Stomach (tissue), 4 donors: ENCODE measurements at regions not wholly inside any gene's neighbourhood (a gene's known extent, or its start where the extent isn't known, plus 50 kb on each side); places are given as distances from the start of the nearest gene placed in this dataset.

Source experiments
- CTCF ChIP-seq, 7 experiments: fragments of 450-650 bp in 4 of 7; fragments of 200-600 bp in 3 of 7; sonication (generic) in 3 of 7; IDR thresholded peaks; one replicate each; pipeline ENCODE4 v1.5.1; 2016 to 2019; ENCODE audit warnings: antibody characterized with exemption in 7 of 7, control low read depth in 2 of 7, mild to moderate bottlenecking in 1 of 7
- EP300 ChIP-seq: sonication (generic); formaldehyde crosslinking; IDR thresholded peaks from one replicate; pipeline ENCODE4 v1.6.1; 2017; ENCODE audit warnings: antibody characterized with exemption

DNA sequence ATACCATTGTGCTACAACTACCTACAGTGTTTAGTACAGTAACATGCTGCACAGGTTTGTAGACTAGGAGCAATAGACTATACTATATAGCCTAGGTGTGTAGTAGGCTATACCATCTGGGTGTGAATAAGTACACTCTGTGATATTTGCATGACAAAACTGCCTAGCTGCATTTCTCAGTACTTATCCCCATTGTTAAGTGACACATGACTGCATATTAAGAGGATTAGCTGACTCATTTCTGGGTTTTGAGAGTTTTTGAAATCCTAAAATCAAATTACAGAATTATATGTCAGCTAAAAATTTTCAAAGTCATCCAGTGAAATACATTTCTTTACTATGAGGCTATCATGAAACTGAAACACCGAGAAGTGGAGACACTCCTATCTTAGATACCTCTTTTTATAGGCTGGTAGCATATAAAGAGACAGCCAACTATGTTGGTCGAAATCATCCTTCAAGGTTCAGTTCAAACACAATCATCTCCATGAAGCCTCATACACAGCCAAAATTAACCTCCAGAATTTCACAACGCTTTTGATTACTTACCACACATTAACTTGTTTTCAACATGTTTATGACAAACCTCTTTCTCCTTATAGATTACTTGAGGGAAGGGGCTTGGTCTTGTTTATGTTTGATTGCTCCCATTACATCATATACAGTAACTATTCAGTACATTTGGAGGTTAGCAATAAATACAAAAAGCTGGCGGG is 89.8 kb upstream of the ANK3 start:
- TF ChIP-seq CTCF (IDR thresholded peaks at IDR 0.05) (no peak), EP300 (no peak)
